ENCODE measurements at regions not wholly inside any gene's neighbourhood (a gene's known extent, or its start where the extent isn't known, plus 50 kb on each side); places are given as distances from the start of the nearest gene placed in this dataset.

- TF ChIP-seq CTCF (conservative IDR thresholded peaks at IDR 0.05 in 1 of 2, IDR thresholded peaks at IDR 0.05 in 1 of 2; ENCODE audit: extremely low read depth in 1 of 2, insufficient read depth in 1 of 2, low read depth in 1 of 2, low read length in 2 of 2) (no peak), EZH2 (IDR thresholded peaks at IDR 0.05; ENCODE audit: borderline replicate concordance, low read length) (no peak)
These were observed 90.9 kb upstream of the PKP2 start for GRCh38 chr12:32987512-32987911.

Data from mammary epithelial cell (primary cell).